Caki2 (cell line): ENCODE measurements at regions not wholly inside any gene's neighbourhood (a gene's known extent, or its start where the extent isn't known, plus 50 kb on each side); places are given as distances from the start of the nearest gene placed in this dataset.

Experiments
- DNase-seq: peaks from one replicate; pipeline ENCODE4 v3.0.0-alpha.2; 2015; ENCODE audit warnings: low read depth
- in situ Hi-C: cut with HindIII; loops from 2 replicates; pipeline ENCODE4 v1.10.0; 2016; ENCODE audit warnings: low sequenced_read_pairs, low pct_unique_long_range_greater_than_20kb, mixed read lengths

DNA sequence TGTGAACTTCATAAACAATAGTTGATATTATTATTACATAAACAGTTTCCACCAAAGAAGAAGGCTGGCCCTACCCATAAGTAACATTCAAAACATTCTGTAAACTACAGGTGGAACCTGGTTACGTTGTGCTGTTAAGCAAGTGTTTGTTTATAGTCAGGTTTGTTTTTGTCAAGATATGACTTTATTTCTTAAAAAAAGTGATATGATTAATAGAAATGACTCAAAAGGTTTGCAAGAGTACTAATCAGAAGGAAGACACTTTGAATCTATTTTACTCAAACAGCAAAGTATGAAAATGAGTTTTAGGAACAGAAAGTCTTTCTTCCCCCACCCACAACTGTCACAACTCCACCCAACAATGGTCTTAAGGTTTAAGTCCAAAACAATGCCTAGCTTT is 220.8 kb downstream of the PLK2 start:
- in situ Hi-C loops, result no loop called here
- DNase-seq, result no peak

GRCh38 chr5:58236498-58236897 is 223.4 kb downstream of the PLK2 start:
- DNase-seq, result no peak
- in situ Hi-C loops, result no loop called here

DNA sequence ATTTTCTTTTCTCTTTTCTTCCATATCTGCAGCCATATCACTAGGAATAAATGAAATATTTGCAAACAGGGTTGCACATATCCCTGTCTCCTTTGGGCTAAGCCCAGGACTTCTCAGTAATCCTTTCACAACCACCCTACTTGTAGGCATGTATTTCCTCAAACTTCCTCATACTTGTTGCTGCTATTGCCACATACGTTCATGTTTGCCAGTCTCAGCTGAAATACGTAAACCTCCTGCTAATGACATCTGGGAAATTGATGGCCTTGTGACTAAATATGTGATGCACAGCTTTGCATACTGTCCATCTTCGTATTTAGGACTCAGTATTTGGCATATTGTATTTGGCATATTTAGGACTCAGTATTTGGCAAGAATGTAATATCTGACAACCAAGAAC is 224.6 kb downstream of the PLK2 start:
- in situ Hi-C loops, result no loop called here
- no peak for DNase-seq

GRCh38 chr5:58232130-58232529 is 227.8 kb downstream of the PLK2 start:
- in situ Hi-C loops, result no loop called here
- no peak for DNase-seq

- in situ Hi-C loops, result no loop called here
- peak; percentile 37 for DNase-seq
Observed at GRCh38 chr5:58231041-58231440, 228.8 kb downstream of the PLK2 start.

GRCh38 chr5:58228896-58229295 is 231.0 kb downstream of the PLK2 start:
- in situ Hi-C loops, result no loop called here

GRCh38 chr5:58227858-58228257 is 232.0 kb downstream of the PLK2 start:
- in situ Hi-C loops, result no loop called here
- DNase-seq, result no peak

More at GRCh38 chr5:58228896-58229295, 231.0 kb downstream of the PLK2 start:
- no peak for DNase-seq

- in situ Hi-C loops, result no loop called here
- DNase-seq, result no peak
Observed at GRCh38 chr5:58224661-58225060, 235.2 kb downstream of the PLK2 start.

GRCh38 chr5:58224221-58224620 is 235.7 kb downstream of the PLK2 start:
- in situ Hi-C loops, result no loop called here
- DNase-seq, result no peak

GRCh38 chr5:58215364-58215763 is 244.5 kb downstream of the PLK2 start:
- no peak for DNase-seq
- in situ Hi-C loops, result no loop called here

DNA sequence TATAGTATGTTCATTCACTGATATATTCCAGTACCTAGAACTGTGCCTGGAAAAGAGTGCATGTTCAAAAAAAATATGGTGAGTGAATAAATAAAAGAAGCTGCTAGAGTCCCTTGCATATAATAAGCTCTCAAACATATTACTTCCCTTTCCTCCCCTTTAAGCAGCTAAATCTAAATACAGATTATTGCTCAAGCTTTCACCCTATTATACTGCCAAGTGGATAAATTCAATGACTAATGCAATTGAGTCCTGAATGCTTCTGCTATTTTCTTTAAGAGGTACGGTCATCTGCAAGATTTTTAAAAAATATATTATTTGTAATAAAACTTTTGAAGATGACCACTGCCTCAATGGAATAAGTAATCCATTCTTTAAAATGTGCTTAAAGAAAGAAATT is 248.4 kb downstream of the PLK2 start:
- no peak for DNase-seq
- in situ Hi-C loops, result no loop called here

DNA sequence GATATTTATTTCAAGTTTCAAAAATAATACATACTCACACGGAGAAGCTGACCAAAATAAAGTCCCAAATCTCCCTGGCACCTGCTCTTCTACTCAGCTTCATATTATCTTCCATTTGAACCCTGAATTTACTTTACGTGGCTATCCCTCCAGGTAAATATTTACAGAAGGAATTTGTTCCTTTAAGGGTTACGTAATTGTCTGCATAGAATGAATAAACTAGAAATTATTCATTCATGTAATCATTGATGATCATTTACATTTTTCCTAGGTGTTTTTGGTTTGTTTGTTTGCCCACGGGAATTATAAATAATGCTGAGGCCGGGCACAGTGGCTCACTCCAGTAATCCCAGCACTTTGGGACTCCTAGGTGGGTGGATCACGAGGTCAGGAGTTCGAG is 251.2 kb downstream of the PLK2 start:
- DNase-seq, result no peak
- in situ Hi-C loops, result no loop called here

DNA sequence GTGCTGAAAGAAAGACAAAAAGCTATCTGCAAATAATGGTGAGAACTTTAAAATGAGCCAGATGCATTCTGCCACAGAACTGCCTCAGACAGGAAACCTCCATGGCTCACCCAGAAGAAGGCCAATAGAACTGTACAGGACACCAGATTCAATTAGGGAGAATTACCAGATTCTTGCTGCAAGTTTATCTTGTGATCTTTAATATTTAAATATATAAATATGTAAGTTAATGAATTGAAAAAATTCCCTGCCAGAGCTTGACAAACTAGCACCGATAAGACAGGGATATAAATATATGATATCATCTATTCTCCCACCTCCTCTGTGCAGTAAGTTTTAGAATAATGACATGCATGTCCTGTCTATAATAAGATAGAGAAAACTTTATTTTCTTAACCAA is 252.8 kb downstream of the PLK2 start:
- in situ Hi-C loops, result no loop called here
- DNase-seq, result no peak

DNA sequence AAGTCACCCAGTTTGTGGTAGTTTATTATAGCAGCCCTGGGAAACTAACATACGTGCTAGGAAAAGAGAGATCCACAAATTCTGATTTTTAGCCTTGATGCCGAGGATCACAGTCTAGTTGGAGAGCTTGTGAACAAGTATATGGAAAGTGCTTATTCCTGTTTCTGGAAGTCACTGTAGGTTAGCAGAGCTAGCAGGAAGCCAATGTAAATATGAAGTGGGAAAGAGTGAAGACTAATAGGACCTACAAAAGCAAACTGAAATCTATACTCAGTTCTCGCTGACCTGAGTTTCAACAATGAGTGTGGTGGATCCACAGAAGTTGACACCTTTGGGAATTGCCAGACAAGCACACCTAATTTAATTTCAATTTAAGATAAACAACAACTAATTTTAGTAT is 254.9 kb downstream of the PLK2 start:
- in situ Hi-C loops, result no loop called here
- DNase-seq, result no peak

DNA sequence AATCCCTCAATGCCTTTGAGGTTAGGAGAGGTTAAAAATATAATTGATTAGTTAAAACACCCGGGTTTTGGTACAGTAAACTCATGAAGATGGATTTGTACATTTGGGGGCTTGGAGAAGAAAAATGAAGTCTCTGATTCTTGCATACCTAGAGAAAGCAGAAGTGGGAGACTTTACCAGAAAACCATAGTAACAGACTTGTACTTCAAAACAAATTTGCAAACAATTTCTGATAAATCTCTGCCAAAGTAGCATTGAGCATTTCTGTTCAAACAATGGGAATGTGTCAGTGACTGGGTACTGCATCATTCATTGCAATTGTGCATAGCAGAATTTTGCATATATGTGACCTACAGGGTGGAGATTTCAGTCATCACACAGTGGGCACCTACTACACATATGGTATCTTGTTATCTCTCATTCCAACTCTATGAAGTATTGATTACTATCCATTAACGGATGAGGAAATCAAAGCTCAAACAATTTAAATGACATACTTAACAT is 256.9 kb downstream of the PLK2 start:
- in situ Hi-C loops, result no loop called here
- no peak for DNase-seq

GRCh38 chr5:58201922-58202648 is 257.8 kb downstream of the PLK2 start:
- peak; percentile 66 for DNase-seq
- in situ Hi-C loops, result no loop called here

DNA sequence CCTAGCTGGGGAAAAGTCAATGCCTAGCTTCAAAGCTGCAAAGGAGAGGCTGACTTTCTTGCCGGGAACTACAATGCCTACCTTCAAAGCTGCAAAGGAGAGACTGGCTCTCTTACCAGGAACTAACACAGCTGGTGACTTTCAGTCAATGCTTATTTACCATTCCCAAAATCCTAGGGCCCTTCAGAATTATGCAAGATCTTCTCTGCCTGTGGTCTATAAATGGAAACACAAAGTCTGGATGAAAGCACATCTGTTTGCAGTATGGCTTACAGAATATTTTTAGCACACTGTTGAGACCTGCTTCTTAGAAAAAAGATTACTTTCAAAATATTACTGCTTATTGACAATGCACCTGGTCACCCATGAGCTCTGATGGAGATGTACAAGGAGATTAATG is 259.4 kb downstream of the PLK2 start:
- DNase-seq, result no peak
- in situ Hi-C loops, result no loop called here

DNA sequence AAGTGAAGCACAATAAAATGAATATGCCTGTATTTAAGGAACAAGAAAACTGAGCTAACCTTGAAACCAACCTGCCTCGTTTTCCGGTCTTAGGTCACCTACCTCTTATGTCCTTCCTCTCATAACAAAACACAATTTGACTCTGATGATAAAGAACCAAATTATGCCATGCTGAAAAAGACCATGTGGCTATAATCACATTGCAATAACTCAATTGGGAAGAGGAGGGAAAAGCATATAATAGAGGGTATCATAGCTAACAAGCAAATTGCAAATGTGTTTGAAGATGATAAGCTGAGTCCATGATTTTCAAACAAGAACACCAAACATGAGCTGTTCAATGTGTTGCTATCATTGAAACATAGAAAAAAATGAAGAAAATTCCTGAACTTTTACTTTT is 260.8 kb downstream of the PLK2 start:
- DNase-seq, result no peak
- in situ Hi-C loops, result loop anchor here (25.0 kb wide), 1 partner anchor 863 kb away; no protein-coding TSS in a partner anchor

DNA sequence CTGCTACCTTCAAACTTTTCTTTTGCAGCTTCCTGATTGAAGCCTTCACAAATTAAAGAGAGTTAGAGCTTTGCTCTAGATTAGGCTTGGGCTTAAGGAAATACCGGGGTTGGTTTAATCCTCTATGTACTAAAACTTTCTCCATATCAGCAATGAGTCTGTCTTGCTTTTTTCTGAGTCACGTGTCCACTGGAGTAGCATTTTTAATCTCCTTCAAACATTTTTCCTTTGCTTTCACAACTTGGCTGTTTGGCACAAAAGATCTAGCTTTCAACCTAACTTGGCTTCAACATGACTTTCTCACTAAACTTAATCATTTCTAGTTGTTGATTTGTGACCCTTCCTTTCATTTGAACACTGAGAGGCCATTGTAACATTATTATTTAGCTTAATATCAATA is 261.6 kb downstream of the PLK2 start:
- DNase-seq, result no peak
- in situ Hi-C loops, result loop anchor here (25.0 kb wide), 1 partner anchor 864 kb away; no protein-coding TSS in a partner anchor

GRCh38 chr5:58197875-58198274 is 262.0 kb downstream of the PLK2 start:
- DNase-seq, result no peak
- in situ Hi-C loops, result loop anchor here (25.0 kb wide), 1 partner anchor 864 kb away; no protein-coding TSS in a partner anchor
